ENCODE measurements at regions not wholly inside any gene's neighbourhood (a gene's known extent, or its start where the extent isn't known, plus 50 kb on each side); places are given as distances from the start of the nearest gene placed in this dataset.

GRCh38 chr19:13705201-13705600, 59.1 kb upstream of the MRI1 start:
- TF ChIP-seq POLR2AphosphoS5 (IDR thresholded peaks at IDR 0.05; ENCODE audit: borderline replicate concordance, low read depth, low read length) (no peak), EZH2 (IDR thresholded peaks at IDR 0.05) (no peak)

Data from SK-N-MC (cell line).